Chondrocyte (in vitro differentiated cells): ENCODE measurements at regions not wholly inside any gene's neighbourhood (a gene's known extent, or its start where the extent isn't known, plus 50 kb on each side); places are given as distances from the start of the nearest gene placed in this dataset.

Experiments
- DNase-seq: peaks from one replicate; pipeline ENCODE4 v3.0.0; 2021; ENCODE audit warnings: mixed read lengths, low spot score
- H3K27ac Mint-ChIP-seq: one replicate; pipeline ENCODE4 v1.8.0; 2021; ENCODE audit warnings: mild to moderate bottlenecking, moderate library complexity, mixed read lengths; ENCODE audit not compliant: unreplicated experiment
- H3K27me3 Mint-ChIP-seq: 2 replicates; pipeline ENCODE4 v1.8.0; 2021; ENCODE audit warnings: low read depth, mixed read lengths
- H3K36me3 Mint-ChIP-seq: 2 replicates; pipeline ENCODE4 v1.8.0; 2021; ENCODE audit warnings: low read depth, mixed read lengths
- H3K4me1 Mint-ChIP-seq: 2 replicates; pipeline ENCODE4 v1.8.0; 2021; ENCODE audit warnings: low read depth, mild to moderate bottlenecking, mixed read lengths
- H3K4me3 Mint-ChIP-seq: one replicate; pipeline ENCODE4 v1.8.0; 2021; ENCODE audit warnings: mild to moderate bottlenecking, moderate library complexity, mixed read lengths; ENCODE audit not compliant: unreplicated experiment
- H3K9me3 Mint-ChIP-seq: 2 replicates; pipeline ENCODE4 v1.8.0; 2021; ENCODE audit warnings: low read depth, mixed read lengths
- CTCF ChIP-seq: fragments of 200-600 bp; sonication (generic); IDR thresholded peaks from 2 replicates; pipeline ENCODE4 v1.5.0; 2021; ENCODE audit warnings: antibody characterized with exemption, mild to moderate bottlenecking, moderate library complexity

GRCh38 chr4:138611721-138612120 is 369.6 kb upstream of the SLC7A11 start:
- Mint-ChIP-seq H3K36me3 (no peaks in the 10 kb centered on the region), H3K4me1 (peaks cover 28% of the 10 kb centered on the region), H3K4me3 (no peak overlapping the region), H3K27me3 (no peaks in the 10 kb centered on the region), H3K27ac (no peak overlapping the region), H3K9me3 (peaks cover 3% of the 10 kb centered on the region)
- TF ChIP-seq CTCF, result no peak
- DNase-seq, result no peak

GRCh38 chr4:138611017-138611416 is 368.9 kb upstream of the SLC7A11 start:
- Mint-ChIP-seq H3K36me3 (no peaks in the 10 kb centered on the region), H3K9me3 (peaks cover 3% of the 10 kb centered on the region), H3K27ac (no peak overlapping the region), H3K4me3 (no peak overlapping the region), H3K27me3 (no peaks in the 10 kb centered on the region), H3K4me1 (peaks cover 28% of the 10 kb centered on the region)
- no peak for TF ChIP-seq CTCF
- no peak for DNase-seq

- TF ChIP-seq CTCF, result no peak
- no peak for DNase-seq
- Mint-ChIP-seq H3K36me3 (no peaks in the 10 kb centered on the region), H3K4me1 (peaks cover 28% of the 10 kb centered on the region), H3K27me3 (no peaks in the 10 kb centered on the region), H3K4me3 (no peak overlapping the region), H3K9me3 (peaks cover 7% of the 10 kb centered on the region), H3K27ac (peak overlapping the region; percentile 91)
These were observed 367.8 kb upstream of the SLC7A11 start for GRCh38 chr4:138609943-138610350.

GRCh38 chr4:138604556-138604955 is 362.4 kb upstream of the SLC7A11 start:
- Mint-ChIP-seq H3K27me3 (no peaks in the 10 kb centered on the region), H3K36me3 (no peaks in the 10 kb centered on the region), H3K4me1 (peaks cover 13% of the 10 kb centered on the region), H3K4me3 (no peak overlapping the region), H3K27ac (no peak overlapping the region), H3K9me3 (peaks cover 18% of the 10 kb centered on the region)
- no peak for TF ChIP-seq CTCF
- no peak for DNase-seq

- Mint-ChIP-seq H3K36me3 (no peaks in the 10 kb centered on the region), H3K4me3 (no peak overlapping the region), H3K27ac (no peak overlapping the region), H3K27me3 (no peaks in the 10 kb centered on the region), H3K4me1 (peaks cover 14% of the 10 kb centered on the region), H3K9me3 (peaks cover 18% of the 10 kb centered on the region)
- no peak for DNase-seq
- no peak for TF ChIP-seq CTCF
These were observed 360.5 kb upstream of the SLC7A11 start for GRCh38 chr4:138602664-138603063.
